GM12878 (cell line): ENCODE measurements at regions not wholly inside any gene's neighbourhood (a gene's known extent, or its start where the extent isn't known, plus 50 kb on each side); places are given as distances from the start of the nearest gene placed in this dataset.

Experiments
- ATAC-seq: fragments of 200-7000 bp; cut with Tn5 transposase; 3 replicates; pipeline ENCODE4 v1.9.1; 2020; ENCODE audit warnings: mild to moderate bottlenecking, moderate library complexity
- BruUV-seq: library from RNA; stranded (reverse); fragments of 400-500 nt; replicated peaks from 2 replicates; lab custom pipeline; 2021; lab: Mats Ljungman, UMichigan
- CTCF ChIA-PET: fragments of 300-600 bp; sonication (Branson Sonifier 250); formaldehyde crosslinking; extraction: SDS; loops from one replicate; lab custom pipeline; 2021; ENCODE audit warnings: inconsistent platforms; lab: Yijun Ruan, JAX
- POLR2A ChIA-PET: fragments of 350-600 bp; formaldehyde crosslinking; extraction: SDS; loops from one replicate; lab custom pipeline; 2021; ENCODE audit warnings: inconsistent platforms; lab: Charles Lee
- RAD21 ChIA-PET: fragments of 300-600 bp; sonication (Branson Sonifier 250); formaldehyde crosslinking; loops from one replicate; lab custom pipeline; 2023; ENCODE audit warnings: antibody characterized with exemption; ENCODE audit not compliant: unreplicated experiment; lab: Charles Lee
- SMC1A ChIA-PET: fragments of 300-600 bp; sonication (Branson Sonifier 250); formaldehyde crosslinking; loops from one replicate; lab custom pipeline; 2023; ENCODE audit not compliant: unreplicated experiment, uncharacterized antibody; lab: Charles Lee
- DNase-seq: peaks from one replicate; pipeline ENCODE4 v3.0.0-alpha.2; 2011; ENCODE audit warnings: low read depth, low spot score
- FAIRE-seq: peaks from 3 replicates; lab custom pipeline; 2011; peaks lifted over from hg19 to GRCh38; lab: Jason Lieb, UNC
- H2AFZ ChIP-seq: 2 replicates; pipeline ENCODE4 v1.6.0; 2011; ENCODE audit warnings: low read depth, low read length, control low read depth; ENCODE audit not compliant: control insufficient read depth
- H3K27ac ChIP-seq: 2 replicates; pipeline ENCODE4 v1.5.1; 2011; ENCODE audit warnings: control low read depth; ENCODE audit not compliant: control insufficient read depth, insufficient read depth
- H3K27me3 ChIP-seq, 2 experiments: replicated peaks in 1 of 2; 2 replicates each; pipeline versions ENCODE4 v1.6.0 to v1.6.1; 2011; ENCODE audit warnings: low read length in 1 of 2; ENCODE audit not compliant: control insufficient read depth in 2 of 2, insufficient read depth in 2 of 2
- H3K36me3 ChIP-seq, 2 experiments: 2 replicates each; pipeline ENCODE4 v1.5.1; 2011; ENCODE audit warnings: low read length in 1 of 2; ENCODE audit not compliant: control insufficient read depth in 2 of 2, insufficient read depth in 2 of 2
- H3K4me1 ChIP-seq: 2 replicates; pipeline ENCODE4 v1.6.1; 2011; ENCODE audit warnings: mild to moderate bottlenecking, low read length, moderate library complexity, mixed read lengths; ENCODE audit not compliant: control insufficient read depth, insufficient read depth
- H3K4me2 ChIP-seq: 2 replicates; pipeline ENCODE4 v1.6.0; 2011; ENCODE audit warnings: control low read depth; ENCODE audit not compliant: control insufficient read depth, insufficient read depth
- H3K4me3 ChIP-seq: fragments of 200-600 bp; sonication (generic); 2 replicates; pipeline ENCODE4 v1.5.1; 2016
- H3K79me2 ChIP-seq: 2 replicates; pipeline ENCODE4 v1.6.0; 2011; ENCODE audit warnings: low read length; ENCODE audit not compliant: control insufficient read depth, insufficient read depth
- H3K9ac ChIP-seq: 2 replicates; pipeline ENCODE4 v1.8.0; 2011; ENCODE audit warnings: low read length, control low read depth, mixed read lengths; ENCODE audit not compliant: control insufficient read depth, insufficient read depth
- H3K9me3 ChIP-seq: replicated peaks from 3 replicates; pipeline ENCODE4 v1.5.1; 2011; ENCODE audit warnings: mild to moderate bottlenecking, low read length; ENCODE audit not compliant: control insufficient read depth, insufficient read depth
- H4K20me1 ChIP-seq: 2 replicates; pipeline ENCODE4 v1.6.0; 2011; ENCODE audit not compliant: control insufficient read depth, insufficient read depth
- CBX5 ChIP-seq: sonication (generic); IDR thresholded peaks from 2 replicates; pipeline ENCODE4 v1.6.1; 2016; ENCODE audit warnings: low read depth, moderate library complexity, mild to moderate bottlenecking, inconsistent platforms
- CHD1 ChIP-seq: IDR thresholded peaks from 2 replicates; pipeline ENCODE4 v1.6.1; 2012; ENCODE audit warnings: low read depth, low read length, improper control_type of control experiment
- GABPA ChIP-seq: IDR thresholded peaks from 2 replicates; pipeline ENCODE4 v1.6.1; 2014; ENCODE audit warnings: antibody characterized with exemption, low read depth, mild to moderate bottlenecking, inconsistent platforms
- POLR2AphosphoS5 ChIP-seq: IDR thresholded peaks from 2 replicates; pipeline ENCODE4 v1.6.1; 2011; ENCODE audit warnings: mild to moderate bottlenecking, low read length, inconsistent platforms
- SMAD5 ChIP-seq: IDR thresholded peaks from 2 replicates; pipeline ENCODE4 v1.6.1; 2016; ENCODE audit warnings: antibody characterized with exemption, low read depth
- TARDBP ChIP-seq: IDR thresholded peaks from 2 replicates; pipeline ENCODE4 v1.6.1; 2016; ENCODE audit warnings: borderline replicate concordance
- in situ Hi-C: fragments of 300-500 bp; cut with MboI; formaldehyde crosslinking; loops from 9 replicates; pipeline ENCODE4 v1.14.3; 2018; ENCODE audit warnings: mixed read lengths
- intact Hi-C: fragments of 100-400 bp; cut with micrococcal nuclease; formaldehyde crosslinking; loops from one replicate; pipeline ENCODE4 v1.14.2; 2022; ENCODE audit not compliant: unreplicated experiment
- TF ChIP-seq, protein P1 (sequence below): IDR thresholded peaks from 2 replicates; pipeline ENCODE4 v1.6.1; 2012; ENCODE audit warnings: low read length, inconsistent platforms
- TF ChIP-seq, protein P2 (sequence below): fragments of 450-650 bp; IDR thresholded peaks from 2 replicates; pipeline ENCODE4 v1.6.1; 2018; ENCODE audit warnings: borderline replicate concordance, mild to moderate bottlenecking; ENCODE audit not compliant: partially characterized antibody
- TF ChIP-seq, protein P3 (sequence below): fragments of 150-350 bp; IDR thresholded peaks from 2 replicates; pipeline ENCODE4 v1.6.1; 2014; ENCODE audit warnings: mild to moderate bottlenecking, low read depth, low read length

DNA sequence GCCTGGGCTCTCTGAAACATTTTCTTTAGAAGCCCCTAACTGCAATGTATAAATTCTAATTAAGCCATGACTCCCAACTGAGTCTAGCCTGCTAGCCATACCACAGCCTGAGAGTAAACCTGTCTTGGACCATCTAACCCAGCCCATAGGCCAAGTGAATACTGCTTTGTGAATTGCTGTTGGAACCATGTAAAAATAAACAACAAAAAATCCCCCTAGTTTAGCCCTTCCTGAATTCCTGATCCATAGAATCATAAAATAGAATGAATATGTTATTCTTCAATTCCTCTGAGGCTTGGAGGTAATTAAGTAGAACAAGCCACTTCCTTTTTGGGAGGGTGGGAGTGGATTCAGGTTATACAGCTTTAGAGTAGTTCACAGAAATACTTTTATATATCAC, 1496.4 kb downstream of the MRPL39 start:
- ChIA-PET POLR2A (interaction anchor here (0.6 kb wide), 1 partner anchor 16 kb away, joined by 3 read pairs; no protein-coding TSS in a partner anchor), SMC1A (no interaction called here), RAD21 (no interaction called here), CTCF (no interaction called here)
- ATAC-seq (no peak), DNase-seq (no peak), FAIRE-seq (no peak)
- H3K4me2 ChIP-seq, result no peak overlapping the region
- H3K4me1 ChIP-seq, result no peaks in the 10 kb centered on the region
- TF ChIP-seq TARDBP, result no peak
- TF ChIP-seq, protein P1, sequence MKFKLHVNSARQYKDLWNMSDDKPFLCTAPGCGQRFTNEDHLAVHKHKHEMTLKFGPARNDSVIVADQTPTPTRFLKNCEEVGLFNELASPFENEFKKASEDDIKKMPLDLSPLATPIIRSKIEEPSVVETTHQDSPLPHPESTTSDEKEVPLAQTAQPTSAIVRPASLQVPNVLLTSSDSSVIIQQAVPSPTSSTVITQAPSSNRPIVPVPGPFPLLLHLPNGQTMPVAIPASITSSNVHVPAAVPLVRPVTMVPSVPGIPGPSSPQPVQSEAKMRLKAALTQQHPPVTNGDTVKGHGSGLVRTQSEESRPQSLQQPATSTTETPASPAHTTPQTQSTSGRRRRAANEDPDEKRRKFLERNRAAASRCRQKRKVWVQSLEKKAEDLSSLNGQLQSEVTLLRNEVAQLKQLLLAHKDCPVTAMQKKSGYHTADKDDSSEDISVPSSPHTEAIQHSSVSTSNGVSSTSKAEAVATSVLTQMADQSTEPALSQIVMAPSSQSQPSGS, result no peak
- no peak for TF ChIP-seq CBX5
- TF ChIP-seq, protein P2, sequence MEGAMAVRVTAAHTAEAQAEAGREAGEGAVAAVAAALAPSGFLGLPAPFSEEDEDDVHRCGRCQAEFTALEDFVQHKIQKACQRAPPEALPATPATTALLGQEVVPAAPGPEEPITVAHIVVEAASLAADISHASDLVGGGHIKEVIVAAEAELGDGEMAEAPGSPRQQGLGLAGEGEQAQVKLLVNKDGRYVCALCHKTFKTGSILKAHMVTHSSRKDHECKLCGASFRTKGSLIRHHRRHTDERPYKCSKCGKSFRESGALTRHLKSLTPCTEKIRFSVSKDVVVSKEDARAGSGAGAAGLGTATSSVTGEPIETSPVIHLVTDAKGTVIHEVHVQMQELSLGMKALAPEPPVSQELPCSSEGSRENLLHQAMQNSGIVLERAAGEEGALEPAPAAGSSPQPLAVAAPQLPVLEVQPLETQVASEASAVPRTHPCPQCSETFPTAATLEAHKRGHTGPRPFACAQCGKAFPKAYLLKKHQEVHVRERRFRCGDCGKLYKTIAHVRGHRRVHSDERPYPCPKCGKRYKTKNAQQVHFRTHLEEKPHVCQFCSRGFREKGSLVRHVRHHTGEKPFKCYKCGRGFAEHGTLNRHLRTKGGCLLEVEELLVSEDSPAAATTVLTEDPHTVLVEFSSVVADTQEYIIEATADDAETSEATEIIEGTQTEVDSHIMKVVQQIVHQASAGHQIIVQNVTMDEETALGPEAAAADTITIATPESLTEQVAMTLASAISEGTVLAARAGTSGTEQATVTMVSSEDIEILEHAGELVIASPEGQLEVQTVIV, result no peak
- no peak for TF ChIP-seq CHD1
- TF ChIP-seq POLR2AphosphoS5, result no peak
- no peak for TF ChIP-seq GABPA
- TF ChIP-seq SMAD5, result no peak
- TF ChIP-seq, protein P3, sequence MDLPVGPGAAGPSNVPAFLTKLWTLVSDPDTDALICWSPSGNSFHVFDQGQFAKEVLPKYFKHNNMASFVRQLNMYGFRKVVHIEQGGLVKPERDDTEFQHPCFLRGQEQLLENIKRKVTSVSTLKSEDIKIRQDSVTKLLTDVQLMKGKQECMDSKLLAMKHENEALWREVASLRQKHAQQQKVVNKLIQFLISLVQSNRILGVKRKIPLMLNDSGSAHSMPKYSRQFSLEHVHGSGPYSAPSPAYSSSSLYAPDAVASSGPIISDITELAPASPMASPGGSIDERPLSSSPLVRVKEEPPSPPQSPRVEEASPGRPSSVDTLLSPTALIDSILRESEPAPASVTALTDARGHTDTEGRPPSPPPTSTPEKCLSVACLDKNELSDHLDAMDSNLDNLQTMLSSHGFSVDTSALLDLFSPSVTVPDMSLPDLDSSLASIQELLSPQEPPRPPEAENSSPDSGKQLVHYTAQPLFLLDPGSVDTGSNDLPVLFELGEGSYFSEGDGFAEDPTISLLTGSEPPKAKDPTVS, result no peak
- H2AFZ ChIP-seq, result no peak overlapping the region
- no peaks in the 10 kb centered on the region for H3K36me3 ChIP-seq
- H3K4me3 ChIP-seq, result no peak overlapping the region
- H4K20me1 ChIP-seq, result no peaks in the 10 kb centered on the region
- no peaks in the 10 kb centered on the region for H3K27me3 ChIP-seq
- H3K79me2 ChIP-seq, result no peaks in the 10 kb centered on the region
- intact Hi-C loops, result no loop called here
- BruUV-seq, result no TSS peak
- in situ Hi-C loops, result no loop called here
- no peaks in the 10 kb centered on the region for H3K9me3 ChIP-seq
- H3K27ac ChIP-seq, result no peak overlapping the region
- no peak overlapping the region for H3K9ac ChIP-seq
